GM12878 (cell line): ENCODE measurements at regions not wholly inside any gene's neighbourhood (a gene's known extent, or its start where the extent isn't known, plus 50 kb on each side); places are given as distances from the start of the nearest gene placed in this dataset.

Source experiments
- CHD4 ChIP-seq: fragments of 200-600 bp; sonication (generic); IDR thresholded peaks from 2 replicates; pipeline ENCODE4 v1.6.1; 2016; ENCODE audit warnings: mild to moderate bottlenecking
- CTCF ChIP-seq, 3 experiments: IDR thresholded peaks in 2 of 3; conservative IDR thresholded peaks in 1 of 3; 2 replicates each; pipeline ENCODE4 v1.5.1; 2011; ENCODE audit warnings: low read depth in 3 of 3, low read length in 3 of 3, mild to moderate bottlenecking in 3 of 3, control low read depth in 2 of 3, moderate library complexity in 2 of 3, inconsistent platforms in 1 of 3, mixed read lengths in 1 of 3; ENCODE audit not compliant: control insufficient read depth in 2 of 3, insufficient read depth in 1 of 3; ENCODE audit errors: extremely low read depth in 1 of 3
- IRF3 ChIP-seq: fragments of 450-650 bp; IDR thresholded peaks from 2 replicates; pipeline ENCODE4 v1.6.1; 2014; ENCODE audit warnings: mild to moderate bottlenecking
- JUNB ChIP-seq: IDR thresholded peaks from 2 replicates; pipeline ENCODE4 v1.6.1; 2016; ENCODE audit warnings: antibody characterized with exemption, mild to moderate bottlenecking
- PAX8 ChIP-seq: fragments of 450-650 bp; IDR thresholded peaks from 2 replicates; pipeline ENCODE4 v1.6.1; 2017; ENCODE audit warnings: mild to moderate bottlenecking, moderate library complexity
- POLR2AphosphoS5 ChIP-seq: IDR thresholded peaks from 2 replicates; pipeline ENCODE4 v1.6.1; 2011; ENCODE audit warnings: mild to moderate bottlenecking, low read length, inconsistent platforms

- no peak for TF ChIP-seq CHD4
- TF ChIP-seq CTCF (IDR thresholded peaks at IDR 0.05 in 2 of 3, conservative IDR thresholded peaks at IDR 0.05 in 1 of 3; ENCODE audit: control insufficient read depth in 2 of 3, extremely low read depth in 1 of 3, insufficient read depth in 1 of 3, low read depth in 3 of 3, low read length in 3 of 3), result no peak
- no peak for TF ChIP-seq POLR2AphosphoS5
- TF ChIP-seq JUNB, result no peak
- no peak for TF ChIP-seq IRF3
- TF ChIP-seq PAX8, result no peak
Measured at GRCh38 chr3:163919154-163919553, 1159.1 kb downstream of the SI start.
